ENCODE measurements at regions not wholly inside any gene's neighbourhood (a gene's known extent, or its start where the extent isn't known, plus 50 kb on each side); places are given as distances from the start of the nearest gene placed in this dataset.

DNA sequence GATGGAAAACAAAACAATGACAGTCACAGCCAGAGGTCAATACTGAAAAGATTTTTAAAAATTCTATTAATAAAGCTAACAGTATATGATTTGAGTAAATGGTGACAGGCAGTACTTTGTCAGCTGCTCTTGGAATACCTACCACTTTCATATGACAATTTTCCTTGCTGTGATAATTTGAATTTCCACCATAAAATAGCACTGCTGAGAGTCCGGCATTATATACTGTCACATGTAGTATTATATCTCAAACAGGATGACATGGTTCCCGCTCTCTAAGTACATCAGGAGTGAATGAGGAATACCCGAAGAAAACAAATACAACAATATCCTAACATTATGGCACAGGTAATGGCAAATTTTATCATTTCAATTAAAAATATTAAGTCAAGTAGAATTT is 146.8 kb upstream of the TMPRSS15 start:
- TF ChIP-seq, protein P1, sequence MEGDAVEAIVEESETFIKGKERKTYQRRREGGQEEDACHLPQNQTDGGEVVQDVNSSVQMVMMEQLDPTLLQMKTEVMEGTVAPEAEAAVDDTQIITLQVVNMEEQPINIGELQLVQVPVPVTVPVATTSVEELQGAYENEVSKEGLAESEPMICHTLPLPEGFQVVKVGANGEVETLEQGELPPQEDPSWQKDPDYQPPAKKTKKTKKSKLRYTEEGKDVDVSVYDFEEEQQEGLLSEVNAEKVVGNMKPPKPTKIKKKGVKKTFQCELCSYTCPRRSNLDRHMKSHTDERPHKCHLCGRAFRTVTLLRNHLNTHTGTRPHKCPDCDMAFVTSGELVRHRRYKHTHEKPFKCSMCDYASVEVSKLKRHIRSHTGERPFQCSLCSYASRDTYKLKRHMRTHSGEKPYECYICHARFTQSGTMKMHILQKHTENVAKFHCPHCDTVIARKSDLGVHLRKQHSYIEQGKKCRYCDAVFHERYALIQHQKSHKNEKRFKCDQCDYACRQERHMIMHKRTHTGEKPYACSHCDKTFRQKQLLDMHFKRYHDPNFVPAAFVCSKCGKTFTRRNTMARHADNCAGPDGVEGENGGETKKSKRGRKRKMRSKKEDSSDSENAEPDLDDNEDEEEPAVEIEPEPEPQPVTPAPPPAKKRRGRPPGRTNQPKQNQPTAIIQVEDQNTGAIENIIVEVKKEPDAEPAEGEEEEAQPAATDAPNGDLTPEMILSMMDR (conservative IDR thresholded peaks at IDR 0.05): no peak
- no peak for TF ChIP-seq ZFX (IDR thresholded peaks at IDR 0.05)
